RWPE1 (cell line): ENCODE measurements at regions not wholly inside any gene's neighbourhood (a gene's known extent, or its start where the extent isn't known, plus 50 kb on each side); places are given as distances from the start of the nearest gene placed in this dataset.

Source experiments
- CTCF ChIA-PET: fragments of 350-600 bp; sonication (Branson Sonifier 250); formaldehyde crosslinking; extraction: SDS; loops from one replicate; lab custom pipeline; 2021; lab: Yijun Ruan, JAX
- POLR2A ChIA-PET: fragments of 400-600 bp; formaldehyde crosslinking; extraction: SDS; loops from one replicate; lab custom pipeline; 2020; ENCODE audit warnings: antibody characterized with exemption; ENCODE audit not compliant: low non-redundant PET; lab: Yijun Ruan, JAX
- DNase-seq: peaks from one replicate; pipeline ENCODE4 v3.0.0; 2012; ENCODE audit warnings: low spot score
- H3K27ac ChIP-seq: fragments of 450-650 bp; 2 replicates; pipeline ENCODE4 v1.5.1; 2017
- TF ChIP-seq, protein P1 (sequence below): fragments of 450-650 bp; conservative IDR thresholded peaks from 2 replicates; pipeline ENCODE4 v1.5.1; 2017; ENCODE audit warnings: low read depth, mild to moderate bottlenecking

DNA sequence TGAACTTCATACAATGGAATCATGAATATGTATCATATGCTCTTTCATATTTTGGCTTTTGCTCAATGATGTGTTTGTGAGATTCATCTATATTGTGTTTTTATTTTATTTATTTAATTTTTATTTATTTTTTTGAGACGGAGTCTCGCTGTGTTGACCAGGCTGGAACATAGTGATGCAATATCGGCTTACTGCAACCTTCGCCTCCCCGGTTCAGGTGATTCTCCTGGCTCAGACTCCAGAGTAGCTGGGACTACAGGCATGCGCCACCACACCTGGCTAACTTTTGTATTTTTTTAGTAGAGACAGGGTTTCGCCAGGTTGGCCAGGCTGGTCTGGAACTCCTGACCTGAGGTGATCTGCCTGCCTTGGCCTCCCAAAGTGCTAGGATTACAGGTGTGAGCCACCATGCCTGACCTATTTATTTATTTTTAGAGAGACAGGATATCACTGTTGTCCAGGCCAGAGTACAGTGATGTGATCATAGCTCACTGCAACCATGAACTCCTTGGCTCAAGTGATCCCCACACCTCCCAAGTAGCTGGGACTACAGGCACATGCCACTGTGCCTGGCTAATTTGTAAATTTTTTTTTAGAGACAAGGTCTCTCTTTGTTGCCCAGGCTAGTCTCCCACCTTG lies 74.5 kb downstream of the TET3 start:
- TF ChIP-seq, protein P1, sequence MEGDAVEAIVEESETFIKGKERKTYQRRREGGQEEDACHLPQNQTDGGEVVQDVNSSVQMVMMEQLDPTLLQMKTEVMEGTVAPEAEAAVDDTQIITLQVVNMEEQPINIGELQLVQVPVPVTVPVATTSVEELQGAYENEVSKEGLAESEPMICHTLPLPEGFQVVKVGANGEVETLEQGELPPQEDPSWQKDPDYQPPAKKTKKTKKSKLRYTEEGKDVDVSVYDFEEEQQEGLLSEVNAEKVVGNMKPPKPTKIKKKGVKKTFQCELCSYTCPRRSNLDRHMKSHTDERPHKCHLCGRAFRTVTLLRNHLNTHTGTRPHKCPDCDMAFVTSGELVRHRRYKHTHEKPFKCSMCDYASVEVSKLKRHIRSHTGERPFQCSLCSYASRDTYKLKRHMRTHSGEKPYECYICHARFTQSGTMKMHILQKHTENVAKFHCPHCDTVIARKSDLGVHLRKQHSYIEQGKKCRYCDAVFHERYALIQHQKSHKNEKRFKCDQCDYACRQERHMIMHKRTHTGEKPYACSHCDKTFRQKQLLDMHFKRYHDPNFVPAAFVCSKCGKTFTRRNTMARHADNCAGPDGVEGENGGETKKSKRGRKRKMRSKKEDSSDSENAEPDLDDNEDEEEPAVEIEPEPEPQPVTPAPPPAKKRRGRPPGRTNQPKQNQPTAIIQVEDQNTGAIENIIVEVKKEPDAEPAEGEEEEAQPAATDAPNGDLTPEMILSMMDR = no peak
- CTCF ChIA-PET = interaction anchor here (0.6 kb wide), 2 partner anchors 11 to 179 kb away, joined by 4 to 6 read pairs; no protein-coding TSS in a partner anchor
- H3K27ac ChIP-seq = no peak overlapping the region
- no peak for DNase-seq
- POLR2A ChIA-PET = no interaction called here

DNA sequence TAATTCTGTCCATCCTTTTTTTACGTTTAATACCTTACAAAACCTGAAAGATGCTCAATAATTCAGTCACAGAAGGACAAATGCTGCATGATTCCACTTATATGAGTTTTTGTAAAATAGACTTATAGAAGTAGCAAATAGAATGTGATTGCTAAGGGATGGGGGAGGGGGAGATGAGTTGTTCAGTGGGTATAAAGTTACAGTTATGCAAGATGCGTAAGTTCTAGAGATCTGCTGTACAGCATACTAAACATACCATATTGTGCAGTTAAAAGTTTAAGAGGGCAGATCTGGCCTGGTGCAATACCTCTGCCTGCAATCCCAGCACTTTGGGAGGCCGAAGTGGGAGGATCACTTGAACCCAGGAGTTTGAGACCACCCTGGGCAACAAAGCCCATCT lies 78.8 kb downstream of the TET3 start:
- no peak overlapping the region for H3K27ac ChIP-seq
- DNase-seq = no peak
- CTCF ChIA-PET = no interaction called here
- POLR2A ChIA-PET = no interaction called here
- TF ChIP-seq, protein P1 = no peak

DNA sequence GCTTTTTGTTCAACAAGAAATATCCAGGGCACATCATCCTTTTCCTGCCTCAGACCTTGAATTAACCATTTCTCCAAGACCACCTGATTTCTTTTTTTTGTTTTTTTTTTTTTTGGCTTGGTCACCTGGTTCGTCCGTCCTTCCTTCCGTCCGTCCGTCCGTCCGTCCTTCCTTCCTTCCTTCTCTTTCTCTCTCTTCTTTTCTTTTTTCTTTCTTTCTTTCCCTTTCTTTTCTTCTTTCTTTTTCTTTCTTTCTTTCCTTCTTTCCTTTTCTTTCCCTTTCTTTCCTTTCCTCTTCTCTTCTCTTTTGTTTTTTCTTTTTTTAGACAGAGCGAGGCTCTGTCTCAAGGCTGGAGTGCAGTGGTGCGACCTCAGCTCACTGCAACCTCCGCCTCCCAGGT lies 80.7 kb downstream of the TET3 start:
- TF ChIP-seq, protein P1 = no peak
- H3K27ac ChIP-seq = no peak overlapping the region
- no peak for DNase-seq
- CTCF ChIA-PET = interaction anchor here (0.5 to 0.7 kb wide), 2 partner anchors 55 to 84 kb away, joined by 3 to 4 read pairs; no protein-coding TSS in a partner anchor
- POLR2A ChIA-PET = no interaction called here

DNA sequence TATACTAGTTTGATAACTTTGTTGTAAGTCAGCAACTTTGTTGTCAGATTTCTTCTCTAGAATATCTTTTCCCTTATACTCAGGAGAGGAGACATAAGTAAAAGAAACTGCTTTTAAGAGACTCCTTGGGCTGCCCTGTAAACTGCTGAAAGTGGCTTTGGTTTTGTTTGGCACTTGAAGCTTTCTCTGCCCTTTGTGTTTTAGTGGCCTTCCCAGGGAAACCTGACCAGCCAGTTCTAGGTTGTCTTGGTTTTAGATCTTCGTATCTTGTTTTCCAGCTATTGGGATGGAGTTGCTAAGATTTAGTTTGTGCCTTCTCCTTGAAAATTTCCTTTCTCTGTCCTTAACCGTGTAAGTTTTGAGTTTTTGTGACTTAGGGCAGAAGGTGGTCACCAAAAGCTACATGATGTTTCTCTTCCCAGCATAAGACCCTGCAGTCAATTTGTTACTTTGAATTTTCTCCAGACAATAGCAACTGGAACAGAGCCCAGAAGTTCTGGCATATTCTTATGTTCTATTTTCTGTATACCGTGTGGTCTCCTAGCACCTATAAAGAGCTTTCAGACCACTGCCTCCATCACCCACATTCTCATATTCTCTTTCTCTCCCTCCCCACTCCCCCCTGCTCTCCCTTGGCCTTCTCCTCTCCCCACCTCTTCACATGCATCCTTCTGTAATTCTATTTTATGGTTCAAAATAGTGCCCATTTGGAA lies 81.1 kb downstream of the BOLA3 start:
- ChIA-PET POLR2A (no interaction called here), CTCF (interaction anchor here (0.6 kb wide), 1 partner anchor 41 kb away, joined by 4 read pairs; no protein-coding TSS in a partner anchor)
- no peak overlapping the region for H3K27ac ChIP-seq
- no peak for DNase-seq
- TF ChIP-seq, protein P1 = no peak

DNA sequence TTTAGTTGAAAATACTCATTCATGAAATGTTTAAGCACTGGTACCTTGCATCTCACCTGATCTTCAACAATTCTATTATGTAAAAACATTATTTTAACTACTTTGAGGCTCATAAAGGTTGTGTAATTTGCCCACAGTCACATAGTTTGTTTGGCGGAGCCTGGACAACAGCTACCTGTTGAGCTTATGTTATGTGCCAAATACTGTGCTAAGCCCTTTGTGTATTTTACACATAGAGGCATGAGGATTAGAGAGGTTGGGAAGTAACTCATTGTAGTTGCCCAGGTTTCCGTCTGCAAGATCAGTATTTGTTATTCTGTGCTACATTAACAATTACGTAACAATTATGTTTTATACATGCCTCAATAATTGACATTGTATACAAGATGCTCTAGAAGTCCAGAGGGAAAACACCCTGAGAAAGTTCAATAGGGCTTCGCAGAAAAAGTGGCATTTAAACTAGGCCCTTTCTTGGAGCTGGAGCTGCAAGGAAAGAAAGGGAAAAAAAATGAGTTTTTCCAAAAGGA lies 80.4 kb downstream of the BOLA3 start:
- no peak overlapping the region for H3K27ac ChIP-seq
- no peak for DNase-seq
- TF ChIP-seq, protein P1 = no peak
- ChIA-PET CTCF (interaction anchor here (0.8 kb wide), 1 partner anchor 44 kb away, joined by 9 read pairs; no protein-coding TSS in a partner anchor), POLR2A (no interaction called here)

DNA sequence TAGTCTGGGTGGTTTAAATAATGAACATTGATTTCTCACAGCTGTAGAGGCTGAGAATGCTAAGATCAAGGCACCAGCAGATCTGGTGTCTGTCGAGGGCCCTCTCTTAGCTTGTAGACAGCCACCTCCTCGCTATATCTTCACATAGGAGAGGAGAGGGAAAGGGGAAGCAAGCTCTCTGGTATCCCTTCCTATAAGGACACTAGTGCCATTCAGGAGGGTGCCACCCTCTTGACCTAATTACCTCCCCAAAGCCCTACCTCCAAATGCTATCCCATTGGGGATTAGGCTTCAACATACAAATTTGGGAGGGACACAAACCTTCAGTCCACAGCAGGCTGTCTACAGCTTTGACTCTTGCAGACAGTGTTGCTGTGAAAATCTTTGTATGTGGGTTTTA lies 76.7 kb downstream of the BOLA3 start:
- CTCF ChIA-PET = no interaction called here

More for the DNA sequence above, 76.7 kb downstream of the BOLA3 start:
- TF ChIP-seq, protein P1 = no peak
- H3K27ac ChIP-seq = no peak overlapping the region
- POLR2A ChIA-PET = no interaction called here
- DNase-seq = no peak
